ENCODE measurements at regions not wholly inside any gene's neighbourhood (a gene's known extent, or its start where the extent isn't known, plus 50 kb on each side); places are given as distances from the start of the nearest gene placed in this dataset.

GRCh38 chr2:16511041-16511440 lies 154.6 kb downstream of the CYRIA start:
- TF ChIP-seq, protein P1, sequence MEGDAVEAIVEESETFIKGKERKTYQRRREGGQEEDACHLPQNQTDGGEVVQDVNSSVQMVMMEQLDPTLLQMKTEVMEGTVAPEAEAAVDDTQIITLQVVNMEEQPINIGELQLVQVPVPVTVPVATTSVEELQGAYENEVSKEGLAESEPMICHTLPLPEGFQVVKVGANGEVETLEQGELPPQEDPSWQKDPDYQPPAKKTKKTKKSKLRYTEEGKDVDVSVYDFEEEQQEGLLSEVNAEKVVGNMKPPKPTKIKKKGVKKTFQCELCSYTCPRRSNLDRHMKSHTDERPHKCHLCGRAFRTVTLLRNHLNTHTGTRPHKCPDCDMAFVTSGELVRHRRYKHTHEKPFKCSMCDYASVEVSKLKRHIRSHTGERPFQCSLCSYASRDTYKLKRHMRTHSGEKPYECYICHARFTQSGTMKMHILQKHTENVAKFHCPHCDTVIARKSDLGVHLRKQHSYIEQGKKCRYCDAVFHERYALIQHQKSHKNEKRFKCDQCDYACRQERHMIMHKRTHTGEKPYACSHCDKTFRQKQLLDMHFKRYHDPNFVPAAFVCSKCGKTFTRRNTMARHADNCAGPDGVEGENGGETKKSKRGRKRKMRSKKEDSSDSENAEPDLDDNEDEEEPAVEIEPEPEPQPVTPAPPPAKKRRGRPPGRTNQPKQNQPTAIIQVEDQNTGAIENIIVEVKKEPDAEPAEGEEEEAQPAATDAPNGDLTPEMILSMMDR (IDR thresholded peaks at IDR 0.05) = no peak
- TF ChIP-seq POLR2AphosphoS5 (IDR thresholded peaks at IDR 0.05) (no peak), POLR2A (IDR thresholded peaks at IDR 0.05) (no peak)

All from gastroesophageal sphincter (tissue), 3 donors.